Prostate gland (tissue), 2 donors: ENCODE measurements at regions not wholly inside any gene's neighbourhood (a gene's known extent, or its start where the extent isn't known, plus 50 kb on each side); places are given as distances from the start of the nearest gene placed in this dataset.
"Not testable (repeated sequence)": the region's sequence is repeated elsewhere in the genome, so short reads cannot be mapped to it uniquely, and the experiment has no call there.

ENCODE experiments used
- DNase-seq: peaks from one replicate; pipeline ENCODE4 v3.0.0-alpha.2; 2019; ENCODE audit warnings: low spot score
- H3K27ac ChIP-seq, 2 donors: fragments of 200-600 bp; sonication (generic); 2 replicates each; pipeline ENCODE4 v1.5.1; 2017 to 2019
- H3K27me3 ChIP-seq: fragments of 200-600 bp; sonication (generic); replicated peaks from 2 replicates; pipeline ENCODE4 v1.5.1; 2019; ENCODE audit not compliant: insufficient read depth
- H3K36me3 ChIP-seq, 2 donors: fragments of 200-600 bp; sonication (generic); 1 replicate in 1 of 2; 2 replicates in 1 of 2; pipeline versions ENCODE4 v1.5.1 to v1.8.1; 2017 to 2019
- H3K4me1 ChIP-seq: fragments of 200-600 bp; sonication (generic); replicated peaks from 2 replicates; pipeline ENCODE4 v1.5.1; 2019
- H3K4me3 ChIP-seq, 2 donors: fragments of 200-600 bp; sonication (generic); 2 replicates each; pipeline ENCODE4 v1.5.1; 2017 to 2019
- H3K9me3 ChIP-seq: fragments of 200-600 bp; sonication (generic); 2 replicates; pipeline ENCODE4 v1.5.1; 2017
- POLR2A ChIP-seq: fragments of 450-650 bp; IDR thresholded peaks from one replicate; pipeline ENCODE4 v1.6.1; 2016; ENCODE audit warnings: antibody characterized with exemption, mild to moderate bottlenecking
- POLR2AphosphoS5 ChIP-seq: sonication (generic); formaldehyde crosslinking; IDR thresholded peaks from one replicate; pipeline ENCODE4 v1.6.1; 2017; ENCODE audit warnings: antibody characterized with exemption
- WGBS: methylation state at CpG from one replicate; pipeline ENCODE4 v1.1.5; 2018; 5-methylcytosine and 5-hydroxymethylcytosine counted together
- intact Hi-C: fragments of 100-400 bp; cut with DNase I; formaldehyde crosslinking; loops from one replicate; pipeline ENCODE4 v1.14.2; 2022
- TF ChIP-seq, protein P1 (sequence below), 4 experiments: fragments of 200-600 bp in 2 of 4; fragments of 450-650 bp in 2 of 4; sonication (generic) in 2 of 4; IDR thresholded peaks; 1 replicate in 3 of 4; 2 replicates in 1 of 4; pipeline ENCODE4 v1.5.1; 2016 to 2019; ENCODE audit warnings: antibody characterized with exemption in 4 of 4, mild to moderate bottlenecking in 2 of 4, moderate library complexity in 2 of 4

DNA sequence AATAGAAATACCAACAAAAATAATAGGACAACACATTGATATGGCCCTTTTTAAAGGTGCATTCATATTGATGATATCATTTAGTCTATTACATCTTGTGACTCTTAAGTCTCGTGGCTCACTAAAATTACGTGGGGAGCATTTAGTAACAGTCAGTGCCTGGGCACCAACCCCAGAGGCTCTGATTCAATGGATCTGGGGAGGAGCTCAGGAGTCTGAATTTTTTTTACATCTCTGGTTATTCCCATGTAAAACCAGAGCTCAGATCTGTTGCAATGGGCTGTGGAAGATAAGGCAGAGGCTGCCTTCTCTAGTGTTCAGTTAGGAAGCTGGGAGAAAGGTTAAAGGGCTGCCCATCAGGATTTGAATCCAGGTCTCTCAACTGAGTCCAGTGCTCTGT is 549.9 kb upstream of the CDH5 start:
- intact Hi-C loops, result no loop called here
- Histone ChIP-seq H3K9me3 (no peaks in the 10 kb centered on the region), H3K27ac (no peak overlapping the region), H3K36me3 (no peaks in the 10 kb centered on the region), H3K4me3 (no peak overlapping the region), H3K4me1 (no peaks in the 10 kb centered on the region), H3K27me3 (no peaks in the 10 kb centered on the region)
- 92% methylated on average over 2 of the region's 2 CpGs for WGBS
- no peak for DNase-seq
- TF ChIP-seq POLR2A, result no peak
- TF ChIP-seq POLR2AphosphoS5, result no peak
- TF ChIP-seq, protein P1, sequence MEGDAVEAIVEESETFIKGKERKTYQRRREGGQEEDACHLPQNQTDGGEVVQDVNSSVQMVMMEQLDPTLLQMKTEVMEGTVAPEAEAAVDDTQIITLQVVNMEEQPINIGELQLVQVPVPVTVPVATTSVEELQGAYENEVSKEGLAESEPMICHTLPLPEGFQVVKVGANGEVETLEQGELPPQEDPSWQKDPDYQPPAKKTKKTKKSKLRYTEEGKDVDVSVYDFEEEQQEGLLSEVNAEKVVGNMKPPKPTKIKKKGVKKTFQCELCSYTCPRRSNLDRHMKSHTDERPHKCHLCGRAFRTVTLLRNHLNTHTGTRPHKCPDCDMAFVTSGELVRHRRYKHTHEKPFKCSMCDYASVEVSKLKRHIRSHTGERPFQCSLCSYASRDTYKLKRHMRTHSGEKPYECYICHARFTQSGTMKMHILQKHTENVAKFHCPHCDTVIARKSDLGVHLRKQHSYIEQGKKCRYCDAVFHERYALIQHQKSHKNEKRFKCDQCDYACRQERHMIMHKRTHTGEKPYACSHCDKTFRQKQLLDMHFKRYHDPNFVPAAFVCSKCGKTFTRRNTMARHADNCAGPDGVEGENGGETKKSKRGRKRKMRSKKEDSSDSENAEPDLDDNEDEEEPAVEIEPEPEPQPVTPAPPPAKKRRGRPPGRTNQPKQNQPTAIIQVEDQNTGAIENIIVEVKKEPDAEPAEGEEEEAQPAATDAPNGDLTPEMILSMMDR (IDR thresholded peaks at IDR 0.05), result no peak

DNA sequence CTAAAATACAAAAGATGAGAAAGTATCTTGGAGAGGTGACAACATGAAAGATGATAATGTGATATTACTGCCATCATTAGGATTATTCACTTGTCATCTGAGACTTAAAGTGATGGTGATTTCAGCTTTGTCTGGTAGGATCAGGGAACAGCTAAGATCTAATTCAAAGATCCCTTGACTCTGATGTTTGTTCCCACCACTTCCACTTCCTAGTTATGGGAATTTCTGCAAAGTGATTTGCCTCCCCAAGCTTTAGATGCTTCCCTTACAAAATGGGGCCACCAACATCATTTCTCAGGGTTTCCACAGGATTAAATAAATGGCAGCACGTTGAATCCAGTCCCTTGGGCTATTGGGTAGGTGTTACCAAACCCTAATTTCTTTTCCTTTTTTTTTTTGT is 550.8 kb upstream of the CDH5 start:
- 86% methylated on average over 1 of the region's 1 CpG for WGBS

GRCh38 chr16:65813879-65814278 is 552.6 kb upstream of the CDH5 start:
- WGBS, result 44% methylated on average over 7 of the region's 7 CpGs
- H3K9me3 ChIP-seq, H3K4me1 ChIP-seq, intact Hi-C loops, H3K36me3 ChIP-seq, H3K4me3 ChIP-seq, H3K27me3 ChIP-seq: not testable (repeated sequence)
- DNase-seq, result peak; percentile 27
- peak overlapping the region; percentile 27 to 41 for H3K27ac ChIP-seq

More for the DNA sequence above, 550.8 kb upstream of the CDH5 start:
- H3K4me3 ChIP-seq, result no peak overlapping the region
- TF ChIP-seq POLR2AphosphoS5 (no peak), POLR2A (no peak)
- TF ChIP-seq, protein P1 (IDR thresholded peaks at IDR 0.05), result no peak
- H3K9me3 ChIP-seq, result no peaks in the 10 kb centered on the region
- H3K36me3 ChIP-seq, result no peaks in the 10 kb centered on the region
- no peak overlapping the region for H3K27ac ChIP-seq
- intact Hi-C loops, result no loop called here
- H3K4me1 ChIP-seq, result no peaks in the 10 kb centered on the region
- H3K27me3 ChIP-seq, result no peaks in the 10 kb centered on the region
- DNase-seq, result no peak

- 22% methylated on average over 8 of the region's 8 CpGs for WGBS
- intact Hi-C loops, result no loop called here
- peak; percentile 67 for DNase-seq
- H3K27me3 ChIP-seq, result no peaks in the 10 kb centered on the region
- H3K36me3 ChIP-seq, result no peaks in the 10 kb centered on the region
- H3K9me3 ChIP-seq, result no peaks in the 10 kb centered on the region
- no peak overlapping the region for H3K27ac ChIP-seq
- no peak overlapping the region for H3K4me3 ChIP-seq
- TF ChIP-seq POLR2A (no peak), POLR2AphosphoS5 (peak; percentile 86)
- TF ChIP-seq, protein P1 (IDR thresholded peaks at IDR 0.05), result no peak
- no peaks in the 10 kb centered on the region for H3K4me1 ChIP-seq
These were observed 556.9 kb upstream of the CDH5 start for GRCh38 chr16:65809627-65810026.

DNA sequence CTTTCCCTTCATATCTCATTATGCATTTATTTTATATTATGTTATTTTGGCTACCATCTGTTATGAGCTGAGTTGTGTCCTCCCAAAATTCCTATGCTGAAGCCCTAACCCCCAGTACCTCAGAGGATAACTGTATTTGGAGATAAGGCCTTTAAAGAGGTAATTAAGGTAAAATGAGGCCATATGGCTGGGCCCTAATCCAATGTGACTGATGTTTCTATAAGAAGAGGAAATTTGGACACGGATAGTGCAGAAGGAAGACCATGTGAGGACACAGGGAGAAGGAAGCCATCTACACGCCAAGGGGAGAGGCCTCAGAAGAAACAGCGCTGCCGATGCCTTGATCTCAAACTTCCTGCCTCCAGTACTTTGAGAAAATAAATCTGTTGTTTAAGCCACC is 557.7 kb upstream of the CDH5 start:
- Histone ChIP-seq H3K4me1 (no peaks in the 10 kb centered on the region), H3K36me3 (no peaks in the 10 kb centered on the region), H3K4me3 (no peak overlapping the region), H3K9me3 (no peaks in the 10 kb centered on the region), H3K27ac (no peak overlapping the region), H3K27me3 (no peaks in the 10 kb centered on the region)
- DNase-seq, result no peak
- TF ChIP-seq POLR2A (no peak), POLR2AphosphoS5 (no peak)
- TF ChIP-seq, protein P1 (IDR thresholded peaks at IDR 0.05), result no peak
- intact Hi-C loops, result no loop called here
- 85% methylated on average over 4 of the region's 4 CpGs for WGBS
